HuH-7.5 (cell line): ENCODE measurements at regions not wholly inside any gene's neighbourhood (a gene's known extent, or its start where the extent isn't known, plus 50 kb on each side); places are given as distances from the start of the nearest gene placed in this dataset.
"Not testable (repeated sequence)": the region's sequence is repeated elsewhere in the genome, so short reads cannot be mapped to it uniquely, and the experiment has no call there.

Experiments
- DNase-seq: peaks from one replicate; pipeline ENCODE4 v3.0.0; 2011; ENCODE audit warnings: low spot score

DNA sequence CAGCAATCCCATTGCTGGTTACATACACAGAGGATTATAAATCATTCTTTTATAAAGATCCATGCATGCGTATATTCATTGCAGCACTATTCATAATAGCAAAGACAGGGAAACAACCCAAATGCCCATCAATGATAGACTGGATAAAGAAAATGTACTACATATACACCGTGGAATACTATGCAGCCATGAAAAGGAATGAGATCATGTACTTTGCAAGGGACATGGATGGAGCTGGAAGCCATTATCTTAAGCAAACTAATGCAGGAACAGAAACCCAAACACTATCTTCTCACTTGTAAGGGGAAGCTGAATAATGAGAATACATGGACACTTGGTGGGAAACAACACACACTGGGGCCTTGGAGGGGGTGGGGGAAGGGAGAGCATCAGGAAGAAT lies 529.7 kb downstream of the TBC1D32 start:
- no peak for DNase-seq

DNA sequence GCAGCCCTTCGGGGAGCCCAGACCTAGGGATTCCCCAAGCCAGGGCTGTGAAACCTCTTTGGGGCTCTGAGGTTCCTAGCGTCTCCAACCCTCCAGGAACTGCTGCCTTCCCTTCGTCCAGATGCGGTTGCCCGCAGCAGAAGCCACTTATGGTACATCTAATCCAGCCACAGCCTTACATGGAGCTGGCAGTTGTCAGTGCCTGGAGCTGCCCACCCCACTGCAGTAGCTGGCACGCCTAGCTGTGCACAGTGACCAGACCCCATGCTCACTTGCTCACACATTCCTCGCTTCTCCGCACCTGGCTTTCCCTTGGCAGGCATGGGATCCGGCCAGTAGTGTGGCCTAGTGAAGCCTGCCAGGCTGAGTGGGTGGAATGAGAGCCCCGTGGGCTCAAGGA lies 547.6 kb downstream of the TBC1D32 start:
- no peak for DNase-seq

DNA sequence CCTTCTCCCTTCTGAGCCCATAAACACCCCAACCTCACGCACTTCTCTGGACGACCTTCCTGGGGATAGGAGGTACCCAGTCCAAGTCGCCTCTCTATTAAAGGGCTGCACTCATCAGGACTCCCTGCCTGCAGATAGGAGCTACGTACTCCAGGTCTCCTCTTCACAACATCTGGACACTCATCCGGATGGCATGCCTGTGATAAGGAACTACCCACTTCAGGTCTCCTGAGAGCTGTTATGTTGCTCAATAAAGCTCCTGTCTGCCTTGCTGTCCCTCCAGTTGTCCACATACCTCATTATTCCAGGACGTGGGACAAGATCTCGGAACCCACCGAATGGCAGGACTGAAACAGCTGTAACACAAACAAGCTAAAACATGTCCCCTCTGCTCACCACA lies 548.0 kb downstream of the TBC1D32 start:
- no peak for DNase-seq

DNA sequence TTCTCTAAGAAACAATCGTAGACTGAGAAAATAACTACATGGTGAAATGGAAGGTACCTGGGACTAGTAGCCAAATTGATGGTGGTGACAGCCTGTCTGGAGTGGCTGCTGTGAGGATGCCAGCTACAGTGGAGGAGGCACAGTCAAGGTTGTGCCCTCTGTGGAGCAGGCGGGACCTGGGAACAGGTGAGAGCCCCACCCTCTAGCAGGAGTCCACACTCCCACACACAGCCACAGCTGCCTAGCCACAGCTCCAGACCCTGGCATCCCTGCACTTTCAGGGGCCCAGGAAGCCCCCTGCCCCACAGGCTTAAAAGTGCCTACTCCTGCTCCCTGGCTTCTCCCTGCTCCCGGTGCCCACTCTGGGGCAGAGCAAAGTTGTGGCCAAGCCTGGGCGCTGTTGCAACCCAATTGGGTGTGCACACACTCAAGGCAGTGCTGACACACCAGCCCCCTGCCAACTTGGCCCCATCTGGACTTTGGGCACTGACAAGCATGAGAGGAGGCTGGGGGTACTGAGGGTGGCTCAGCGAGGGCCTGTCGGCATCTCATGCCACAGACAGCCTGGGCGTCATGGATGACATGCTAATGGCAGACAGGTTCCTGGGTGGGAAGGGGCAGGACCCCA lies 548.7 kb downstream of the TBC1D32 start:
- DNase-seq = no peak

DNA sequence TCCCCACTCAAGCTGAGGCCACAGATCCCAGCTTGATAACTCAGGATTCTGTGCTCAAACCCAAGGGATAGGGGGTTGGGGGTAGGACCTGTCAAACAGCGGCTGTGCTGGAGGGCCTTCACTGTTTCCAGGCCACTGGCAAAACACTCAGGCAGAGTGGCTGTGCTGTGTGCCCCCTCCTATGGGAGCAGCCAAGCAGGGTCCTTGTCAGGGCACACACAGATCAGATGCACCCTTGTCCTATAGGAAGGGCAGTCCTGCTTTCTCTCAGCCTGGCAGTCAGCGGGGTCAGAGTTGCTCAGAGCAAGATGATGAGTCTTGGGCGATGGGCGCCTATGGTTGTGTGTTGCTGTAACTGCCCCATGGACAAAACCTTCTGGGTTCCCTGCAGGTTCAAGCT lies 554.8 kb downstream of the TBC1D32 start:
- no peak for DNase-seq

DNA sequence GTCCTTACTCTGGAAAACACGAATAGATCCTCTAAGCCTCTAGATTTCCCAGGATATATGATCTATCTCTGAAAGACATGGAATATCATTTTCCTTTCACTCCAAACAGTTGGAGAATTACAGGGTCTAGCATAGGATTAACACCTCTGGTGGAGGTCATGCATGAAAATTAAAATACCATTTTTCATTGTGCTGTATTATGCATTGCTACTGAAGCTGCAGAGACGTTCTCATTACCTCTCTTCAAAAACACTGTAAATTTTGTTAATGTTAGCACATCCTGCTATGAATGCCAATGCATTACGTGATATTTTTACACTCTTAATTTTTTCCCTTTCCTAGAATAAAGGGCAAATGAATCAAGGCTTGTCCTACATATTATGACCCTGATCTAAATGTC lies 558.6 kb downstream of the TBC1D32 start:
- no peak for DNase-seq

DNA sequence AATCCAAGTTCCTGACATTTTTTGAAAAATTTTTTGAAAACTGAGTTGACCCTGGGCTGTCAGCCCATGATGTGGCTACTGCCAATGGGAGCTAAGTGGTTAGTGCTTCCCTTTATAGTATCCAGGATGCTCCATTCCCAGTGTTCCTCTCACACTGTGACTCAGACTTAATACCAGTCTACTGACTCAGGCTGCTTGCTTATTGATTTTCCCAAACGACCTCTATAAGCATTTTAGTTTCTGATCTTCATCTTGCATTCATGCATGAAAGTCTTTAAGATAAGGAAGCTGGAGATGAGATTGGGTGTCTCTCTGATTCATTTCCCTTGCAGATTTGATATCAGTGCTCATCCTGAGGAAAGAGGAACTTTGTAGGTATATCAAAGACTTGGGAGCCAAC lies 560.0 kb downstream of the TBC1D32 start:
- no peak for DNase-seq

DNA sequence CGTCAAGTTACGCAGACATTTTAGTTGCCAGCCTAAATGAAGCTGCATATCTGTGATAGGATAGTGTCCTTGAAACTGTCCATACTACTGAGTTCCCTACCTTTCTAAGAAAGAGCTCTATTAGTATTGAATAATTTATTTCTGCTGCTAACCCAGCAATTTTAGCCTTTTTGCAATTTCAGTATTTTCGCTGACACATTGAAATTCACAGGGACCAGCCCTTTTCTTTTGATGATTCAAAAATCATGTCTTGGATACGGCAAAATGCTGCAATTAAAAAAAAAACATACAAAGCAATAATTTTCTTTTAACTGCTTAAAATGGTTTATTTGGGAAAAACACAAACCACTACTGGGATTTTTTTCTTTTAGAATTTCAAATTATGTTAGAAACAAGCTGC lies 563.3 kb downstream of the TBC1D32 start:
- DNase-seq = no peak

DNA sequence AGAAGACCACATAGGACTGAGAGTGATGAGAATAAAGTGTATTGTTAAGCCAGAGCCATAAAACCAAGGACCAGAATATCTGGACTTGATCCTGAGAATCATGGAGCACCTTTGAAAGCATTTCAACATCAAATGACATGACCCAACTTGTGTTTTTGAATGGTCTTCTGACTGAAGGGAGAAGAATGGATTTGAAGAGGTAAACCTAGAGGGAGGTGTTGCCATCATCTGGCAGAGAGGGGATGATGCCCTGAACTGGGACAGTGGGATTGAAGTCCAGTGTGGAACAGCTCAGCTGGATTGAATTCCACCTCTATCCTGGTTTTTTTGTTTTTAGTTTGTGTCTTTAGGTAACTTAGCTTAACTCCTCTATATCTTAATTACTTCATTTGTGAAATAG lies 570.0 kb downstream of the TBC1D32 start:
- no peak for DNase-seq

DNA sequence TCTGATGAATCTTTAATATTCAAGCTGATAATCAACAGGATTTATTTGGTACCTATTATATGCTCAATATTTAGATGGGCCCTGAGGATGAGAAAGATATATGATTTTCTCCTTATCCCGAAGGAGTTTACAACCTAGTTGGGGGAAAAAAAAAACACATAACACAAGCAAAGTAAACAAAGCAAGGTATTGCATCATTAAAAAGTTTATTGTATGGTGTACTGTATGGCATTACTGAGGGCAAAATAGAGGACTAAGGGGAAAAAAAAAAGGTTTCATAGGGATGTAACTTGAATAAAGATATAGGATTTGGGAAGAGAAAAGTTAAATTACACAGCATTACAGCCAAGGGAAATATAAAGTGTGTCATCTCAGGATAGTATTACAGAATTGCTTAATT lies 574.7 kb downstream of the TBC1D32 start:
- no peak for DNase-seq

DNA sequence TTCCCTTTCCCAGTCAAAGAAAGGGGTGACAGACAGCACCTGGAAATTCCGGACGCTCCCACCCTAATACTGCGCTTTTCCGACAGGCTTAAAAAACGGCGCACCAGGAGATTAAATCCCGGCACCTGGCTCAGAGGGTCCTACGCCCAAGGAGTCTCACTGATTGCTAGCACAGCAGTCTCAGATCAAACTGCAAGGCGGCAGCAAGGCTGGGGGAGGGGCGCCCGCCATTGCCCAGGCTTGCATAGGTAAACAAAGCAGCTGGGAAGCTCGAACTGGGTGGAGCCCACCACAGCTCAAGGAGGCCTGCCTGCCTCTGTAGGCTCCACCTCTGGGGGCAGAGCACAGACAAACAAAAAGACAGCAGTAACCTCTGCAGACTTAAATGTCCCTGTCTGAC lies 585.7 kb downstream of the TBC1D32 start:
- not testable (repeated sequence) for DNase-seq

DNA sequence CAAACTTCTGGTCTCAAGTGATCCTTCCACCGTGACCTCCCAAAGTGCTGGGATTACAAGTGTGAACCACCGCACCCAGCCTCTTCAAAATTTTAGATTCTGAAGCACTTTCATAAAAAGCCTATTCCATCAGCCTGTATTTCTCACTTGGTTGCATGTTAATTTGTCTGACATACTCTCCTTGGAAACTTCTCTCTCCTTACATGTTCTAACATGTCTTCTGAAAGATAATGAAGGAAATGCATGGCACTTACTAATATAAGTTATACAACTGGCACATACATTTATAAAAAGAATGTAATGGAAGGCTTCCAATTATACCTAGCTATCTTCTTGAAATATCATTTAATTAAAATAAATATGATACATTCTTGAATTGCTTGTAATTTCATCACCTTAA lies 597.5 kb downstream of the TBC1D32 start:
- no peak for DNase-seq

DNA sequence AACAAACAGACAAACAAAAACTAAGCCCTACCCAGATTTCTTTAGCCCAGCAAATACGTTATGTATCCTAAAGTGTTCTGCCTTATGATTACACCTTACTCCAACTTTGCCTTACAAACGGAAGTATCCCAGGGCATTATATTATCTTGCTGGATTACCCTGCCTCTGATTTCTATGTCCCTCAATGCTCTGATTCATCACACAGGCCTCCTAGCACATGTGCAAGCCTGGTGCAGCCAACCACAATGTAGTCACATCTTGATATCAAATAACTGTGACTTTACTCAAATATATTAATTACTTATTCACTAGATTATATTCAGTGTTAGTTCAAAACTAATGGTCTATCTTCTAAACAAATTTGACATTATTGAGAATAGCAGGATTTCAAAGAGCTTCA lies 598.6 kb downstream of the TBC1D32 start:
- no peak for DNase-seq

DNA sequence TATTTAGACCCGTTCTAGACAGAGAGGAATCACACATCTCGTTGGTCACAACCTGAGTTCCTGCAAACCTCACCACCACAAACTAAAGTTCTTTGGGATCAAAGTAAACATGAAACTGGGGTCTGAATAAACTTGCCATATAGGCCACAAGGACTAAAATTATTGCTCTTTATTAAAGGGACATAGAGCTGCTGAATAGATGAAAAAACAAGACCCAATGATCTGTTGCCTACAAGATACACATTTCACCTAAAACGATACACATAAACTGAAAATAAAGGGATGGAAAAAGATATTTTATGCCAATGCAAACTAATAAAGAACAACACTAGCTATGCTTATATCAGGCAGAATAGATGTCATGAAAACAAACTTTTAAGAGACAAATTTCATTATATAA lies 623.0 kb downstream of the TBC1D32 start:
- DNase-seq = no peak

DNA sequence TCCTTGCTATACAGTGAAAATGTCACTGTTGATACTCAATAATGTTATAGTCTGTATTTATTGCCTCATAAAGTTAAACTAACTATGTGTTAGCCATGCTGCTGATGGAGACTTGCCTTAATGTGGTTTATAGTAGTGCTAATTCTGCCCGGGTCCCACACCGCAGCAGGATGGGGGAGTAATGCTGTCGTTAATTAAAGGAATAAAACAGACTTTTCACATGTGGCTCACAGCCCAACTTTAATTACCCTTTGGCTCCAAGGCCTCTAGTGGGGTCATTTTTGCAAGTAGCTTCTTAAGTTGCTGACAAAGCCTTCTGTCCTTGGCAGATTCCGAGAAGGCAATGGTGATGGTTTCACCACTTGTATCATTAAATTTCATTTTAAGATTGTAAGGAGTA lies 634.3 kb downstream of the TBC1D32 start:
- DNase-seq = no peak

DNA sequence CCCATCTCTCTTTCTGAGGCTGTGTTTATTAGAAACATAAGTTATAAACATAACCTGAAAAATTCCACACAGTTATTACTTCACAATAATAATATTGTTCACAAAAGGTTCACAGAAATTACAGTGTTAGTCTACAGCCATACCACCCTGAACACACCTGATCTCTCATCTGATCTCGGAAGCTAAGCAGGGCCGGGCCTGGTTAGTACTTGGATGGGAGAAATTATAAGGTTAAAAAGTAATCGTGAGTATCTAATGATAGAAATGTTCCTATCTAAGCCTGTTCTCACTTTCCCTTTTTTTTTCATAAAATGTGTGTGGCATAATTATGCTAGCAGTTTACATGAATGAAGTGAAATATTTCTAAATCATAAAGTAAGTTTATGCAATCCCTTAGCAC lies 647.8 kb downstream of the TBC1D32 start:
- no peak for DNase-seq

DNA sequence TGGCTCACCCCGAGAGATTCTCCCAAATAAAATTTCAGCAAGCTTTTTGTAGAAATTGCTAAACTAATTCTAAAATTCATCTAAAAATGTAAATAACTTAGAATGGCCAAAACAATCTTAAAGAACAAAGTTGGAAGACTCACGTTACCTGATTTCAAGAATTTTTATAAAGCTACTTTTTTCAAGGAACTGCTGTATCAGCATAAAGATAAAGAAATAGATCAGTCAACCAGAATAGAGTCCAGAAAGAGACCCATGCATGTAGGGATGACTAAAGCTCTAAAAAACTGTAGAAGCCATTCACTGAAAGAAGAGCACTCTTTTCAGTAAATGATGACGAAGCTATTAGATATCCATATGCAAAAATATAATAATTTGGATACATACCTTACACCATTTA lies 652.1 kb downstream of the TBC1D32 start:
- DNase-seq = no peak

DNA sequence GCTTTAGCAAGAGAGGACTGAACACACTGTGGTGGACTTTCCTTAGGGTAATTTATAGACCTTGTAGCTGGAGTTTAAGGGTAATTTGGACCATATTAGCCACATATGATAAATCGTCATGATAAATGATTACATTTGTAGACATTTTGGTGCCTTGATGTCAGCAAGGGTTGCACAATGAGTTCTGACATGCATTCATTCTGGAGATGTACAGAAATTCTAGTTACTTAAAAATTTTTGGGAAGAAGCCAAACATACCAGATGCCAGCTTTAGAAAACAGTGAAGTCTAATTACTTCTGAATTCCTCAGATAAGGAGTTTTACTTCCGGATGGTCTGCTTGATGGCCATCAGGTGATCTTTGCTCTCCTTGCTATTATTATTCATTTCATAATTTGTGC lies 653.1 kb downstream of the TBC1D32 start:
- no peak for DNase-seq

DNA sequence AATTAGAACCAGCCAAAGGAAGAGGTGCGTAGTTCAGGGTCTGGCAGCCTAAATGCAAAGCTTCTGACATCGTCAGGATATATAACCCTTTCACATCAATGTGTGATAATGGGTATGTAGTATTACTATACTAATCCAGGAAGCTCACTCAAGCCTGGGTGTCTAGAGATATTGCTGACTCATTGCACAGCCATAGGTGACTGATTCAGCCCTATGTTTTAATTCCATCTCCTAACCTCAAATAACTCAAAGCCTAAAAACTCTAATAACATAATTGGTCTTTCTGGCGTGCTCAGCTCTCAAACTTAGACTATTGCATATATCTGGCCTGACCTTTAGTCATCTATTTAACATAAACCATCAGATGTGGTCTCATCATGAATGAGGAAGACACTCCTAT lies 658.4 kb downstream of the TBC1D32 start:
- DNase-seq = no peak

DNA sequence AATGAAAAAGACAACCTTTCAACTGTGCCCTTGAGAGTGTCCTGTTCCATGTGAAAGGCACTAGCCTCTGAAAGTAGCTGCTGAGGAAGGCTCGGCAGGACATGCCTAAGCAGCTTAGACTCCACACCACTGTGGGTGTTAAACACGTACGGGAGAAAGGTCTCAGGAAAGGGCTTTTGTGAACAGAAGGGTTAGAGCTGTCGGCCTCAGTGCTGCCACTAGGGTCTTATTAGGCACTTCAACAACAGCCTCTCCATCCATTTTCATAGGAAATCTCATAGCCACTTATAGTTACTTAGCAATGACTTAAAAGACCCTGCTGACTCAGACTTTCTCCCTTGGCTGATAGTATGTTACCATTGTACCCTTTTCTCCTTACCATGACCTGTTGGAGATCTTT lies 662.8 kb downstream of the TBC1D32 start:
- DNase-seq = no peak

DNA sequence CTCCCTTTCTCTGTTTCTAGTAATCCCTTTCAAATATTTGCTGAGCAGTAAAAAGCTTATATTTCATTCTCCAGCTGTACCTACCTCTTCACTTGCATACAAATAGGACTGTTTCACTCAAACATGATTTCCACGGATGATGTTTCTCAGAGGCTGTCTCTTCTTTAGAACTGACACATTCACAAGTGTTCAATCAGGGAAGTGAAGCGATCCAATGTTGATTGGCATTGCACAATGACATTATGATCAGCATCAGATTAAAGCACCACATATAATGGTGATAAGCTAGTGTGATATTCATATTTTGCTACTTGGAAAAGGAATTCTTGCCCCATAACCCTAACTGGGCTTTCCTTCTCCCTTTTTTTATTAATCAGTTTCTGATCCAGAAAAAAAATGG lies 681.8 kb downstream of the TBC1D32 start:
- DNase-seq = no peak

DNA sequence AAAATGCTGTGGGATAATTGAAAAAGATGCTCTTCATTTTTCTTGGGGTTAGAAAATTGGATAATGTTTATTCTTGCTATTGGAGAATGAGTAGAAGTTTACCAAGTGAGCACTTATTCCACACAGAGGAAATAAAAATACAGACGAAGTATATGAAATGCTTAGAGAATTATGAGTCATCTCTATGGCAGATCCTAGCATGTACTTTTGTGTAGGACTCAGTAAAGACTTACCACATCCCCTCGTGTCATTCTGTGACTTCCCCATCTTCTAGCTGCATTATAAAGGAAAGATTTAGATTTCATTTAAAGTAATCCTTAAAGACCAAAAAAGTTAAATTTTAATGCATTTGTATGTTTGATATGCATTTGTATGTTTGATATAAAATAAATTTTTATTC lies 685.6 kb downstream of the TBC1D32 start:
- DNase-seq = no peak

DNA sequence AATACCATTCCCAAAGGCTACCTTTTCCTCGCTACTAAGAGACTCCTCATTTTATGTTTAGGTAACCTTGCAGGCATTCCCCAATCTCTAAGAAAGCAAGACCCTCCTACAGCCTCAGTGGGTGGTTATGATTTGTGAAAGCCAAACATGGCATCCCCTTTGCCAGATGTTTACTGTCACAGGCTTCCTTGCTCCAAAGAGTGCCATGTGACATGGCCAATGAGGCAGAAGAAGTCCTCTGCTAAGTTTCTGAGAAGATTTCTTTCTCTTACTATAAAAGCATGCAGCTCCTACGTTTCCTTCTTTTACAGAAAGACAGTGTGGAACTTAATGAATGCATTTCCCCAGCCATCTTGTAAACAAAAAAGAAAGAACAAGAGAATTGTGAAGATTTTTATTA lies 688.2 kb downstream of the TBC1D32 start:
- no peak for DNase-seq

DNA sequence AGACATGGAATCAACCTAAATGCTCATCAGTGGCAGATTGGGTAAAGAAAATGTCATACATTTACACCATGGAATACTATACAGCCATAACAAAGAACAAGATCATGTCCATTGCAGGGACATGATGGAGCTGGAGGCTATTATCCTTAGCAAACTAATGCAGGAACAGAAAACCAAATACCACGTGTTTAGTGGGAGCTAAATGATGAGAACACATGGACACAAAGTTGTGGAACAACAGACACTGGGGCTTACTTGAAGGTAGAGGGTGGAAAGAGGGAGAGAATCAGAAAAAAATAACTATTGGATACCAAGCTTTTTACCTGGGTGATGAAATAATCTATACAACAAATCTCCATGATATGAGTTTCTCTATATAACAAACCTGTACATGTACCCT lies 701.3 kb downstream of the TBC1D32 start:
- DNase-seq = no peak

DNA sequence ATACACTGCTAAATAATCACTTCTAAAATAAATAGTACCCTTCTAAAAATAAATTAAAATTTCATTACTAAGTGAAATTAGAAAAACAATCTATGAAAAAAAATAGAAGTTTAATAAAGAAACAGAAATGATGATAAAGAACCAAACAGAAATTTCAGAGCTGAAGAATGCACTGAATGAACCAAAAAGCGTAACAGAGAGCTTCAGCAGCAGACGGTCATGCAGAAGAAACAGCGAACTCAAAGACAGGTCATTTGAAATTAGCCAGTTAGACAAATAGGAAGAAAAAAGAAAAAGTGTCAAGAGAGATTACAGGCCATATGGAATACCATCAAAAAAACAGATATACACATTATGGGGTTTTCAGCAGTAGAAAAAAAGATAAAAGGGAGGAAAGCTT lies 706.7 kb downstream of the TBC1D32 start:
- no peak for DNase-seq
